CD14-positive monocyte (primary cell): ENCODE measurements at regions not wholly inside any gene's neighbourhood (a gene's known extent, or its start where the extent isn't known, plus 50 kb on each side); places are given as distances from the start of the nearest gene placed in this dataset.

Source experiments
- DNase-seq, 3 donors: peaks; one replicate each; pipeline ENCODE4 v3.0.0-alpha.2; 2011 to 2022
- H2AFZ ChIP-seq: 2 replicates; pipeline ENCODE4 v1.6.0; 2012; ENCODE audit warnings: mild to moderate bottlenecking, low read depth, low read length, inconsistent platforms; ENCODE audit not compliant: insufficient read depth, poor library complexity, severe bottlenecking
- H3K27ac ChIP-seq, 2 donors: 1 replicate in 1 of 2; 2 replicates in 1 of 2; pipeline ENCODE4 v1.5.1; 2012 to 2013; ENCODE audit warnings: low read length in 2 of 2, control low read depth in 1 of 2, inconsistent platforms in 1 of 2, low read depth in 1 of 2, mild to moderate bottlenecking in 1 of 2
- H3K27me3 ChIP-seq, 2 donors: one replicate each; pipeline versions ENCODE4 v1.6.0 to v1.6.1; 2011 to 2013; ENCODE audit warnings: low read length in 2 of 2; ENCODE audit not compliant: control insufficient read depth in 2 of 2, insufficient read depth in 2 of 2
- H3K36me3 ChIP-seq, 2 donors: replicated peaks in 1 of 2; 1 replicate in 1 of 2; 2 replicates in 1 of 2; pipeline versions ENCODE4 v1.5.1 to v1.6.1; 2012 to 2013; ENCODE audit warnings: low read length in 2 of 2, control low read depth in 1 of 2, inconsistent platforms in 1 of 2, mild to moderate bottlenecking in 1 of 2; ENCODE audit not compliant: insufficient read depth in 2 of 2, control insufficient read depth in 1 of 2
- H3K4me1 ChIP-seq, 2 donors: 1 replicate in 1 of 2; 2 replicates in 1 of 2; pipeline versions ENCODE4 v1.5.1 to v1.6.1; 2012 to 2013; ENCODE audit warnings: low read length in 2 of 2, control low read depth in 1 of 2, inconsistent platforms in 1 of 2, mild to moderate bottlenecking in 1 of 2, moderate library complexity in 1 of 2; ENCODE audit not compliant: insufficient read depth in 2 of 2, control insufficient read depth in 1 of 2
- H3K4me2 ChIP-seq: replicated peaks from 2 replicates; pipeline ENCODE3; 2012; ENCODE audit warnings: low read length, moderate library complexity, mild to moderate bottlenecking; ENCODE audit not compliant: poor library complexity, severe bottlenecking; ENCODE audit errors: extremely low read depth
- H3K4me3 ChIP-seq, 3 experiments: fragments of 200-600 bp in 1 of 3; sonication (generic) in 1 of 3; replicated peaks in 1 of 3; 1 replicate in 2 of 3; 2 replicates in 1 of 3; pipeline ENCODE4 v1.5.1; 2011 to 2013; ENCODE audit warnings: low read length in 3 of 3, mild to moderate bottlenecking in 3 of 3, control low read depth in 2 of 3, low read depth in 2 of 3, inconsistent platforms in 1 of 3, moderate library complexity in 1 of 3
- H3K79me2 ChIP-seq: 2 replicates; pipeline ENCODE4 v1.6.0; 2012; ENCODE audit warnings: mild to moderate bottlenecking, control low read depth, inconsistent platforms, low read length, moderate library complexity; ENCODE audit not compliant: insufficient read depth
- H3K9ac ChIP-seq: 2 replicates; pipeline ENCODE4 v1.6.0; 2017; ENCODE audit warnings: low read length, mild to moderate bottlenecking; ENCODE audit not compliant: insufficient read depth, poor library complexity, severe bottlenecking
- H3K9me3 ChIP-seq, 2 donors: replicated peaks in 1 of 2; 1 replicate in 1 of 2; 2 replicates in 1 of 2; pipeline versions ENCODE4 v1.5.1 to v1.6.1; 2012 to 2013; ENCODE audit warnings: low read length in 2 of 2, control low read depth in 1 of 2; ENCODE audit not compliant: control insufficient read depth in 1 of 2, insufficient read depth in 1 of 2
- H4K20me1 ChIP-seq: 2 replicates; pipeline ENCODE4 v1.6.0; 2012; ENCODE audit warnings: mild to moderate bottlenecking, low read length, control low read depth, moderate library complexity; ENCODE audit not compliant: insufficient read depth
- H3K27ac Mint-ChIP-seq, 7 donors: one replicate each; pipeline ENCODE4 v1.8.0; 2020; ENCODE audit warnings: mild to moderate bottlenecking in 7 of 7, mixed read lengths in 7 of 7, moderate library complexity in 6 of 7, inconsistent platforms in 2 of 7
- H3K27me3 Mint-ChIP-seq, 3 donors: one replicate each; pipeline ENCODE4 v1.8.0; 2021 to 2022; ENCODE audit warnings: low read depth in 3 of 3, mild to moderate bottlenecking in 3 of 3, mixed read lengths in 3 of 3, moderate library complexity in 3 of 3, inconsistent platforms in 1 of 3
- H3K36me3 Mint-ChIP-seq, 2 donors: one replicate each; pipeline ENCODE4 v1.8.0; 2020; ENCODE audit warnings: mixed read lengths in 2 of 2, inconsistent platforms in 1 of 2, mild to moderate bottlenecking in 1 of 2
- H3K4me1 Mint-ChIP-seq: one replicate; pipeline ENCODE4 v1.8.0; 2020; ENCODE audit warnings: mild to moderate bottlenecking, mixed read lengths
- H3K4me3 Mint-ChIP-seq, 2 donors: one replicate each; pipeline ENCODE4 v1.8.0; 2020; ENCODE audit warnings: mild to moderate bottlenecking in 2 of 2, mixed read lengths in 2 of 2, moderate library complexity in 1 of 2
- H3K9me3 Mint-ChIP-seq, 7 donors: one replicate each; pipeline ENCODE4 v1.8.0; 2020 to 2022; ENCODE audit warnings: mixed read lengths in 7 of 7, mild to moderate bottlenecking in 6 of 7, moderate library complexity in 6 of 7, inconsistent platforms in 2 of 7
- CTCF ChIP-seq: fragments of 200-600 bp; IDR thresholded peaks from one replicate; pipeline ENCODE4 v1.8.0; 2022; ENCODE audit warnings: antibody characterized with exemption, mild to moderate bottlenecking
- WGBS: methylation state at CpG from one replicate; pipeline ENCODE4 v1.1.5; 2013; ENCODE audit warnings: missing lambda C conversion rate; ENCODE audit not compliant: insufficient coverage; 5-methylcytosine and 5-hydroxymethylcytosine counted together
- intact Hi-C, 2 donors: fragments of 100-400 bp; cut with micrococcal nuclease; formaldehyde crosslinking; loops; one replicate each; pipeline versions ENCODE4 v1.15.0 to v1.15.1; 2023

- Mint-ChIP-seq H3K36me3 (no peaks in the 10 kb centered on the region), H3K27ac (no peak overlapping the region), H3K9me3 (peaks cover 0 to 3% (median 1%) of the 10 kb centered on the region in 7 donors), H3K4me1 (peaks cover 3% of the 10 kb centered on the region), H3K27me3 (peaks cover 0 to 2% (median 0%) of the 10 kb centered on the region in 3 donors), H3K4me3 (no peak overlapping the region)
- Histone ChIP-seq H3K27ac (no peak overlapping the region), H3K4me1 (no peaks in the 10 kb centered on the region), H3K4me3 (no peak overlapping the region), H2AFZ (no peak overlapping the region), H3K9me3 (no peaks in the 10 kb centered on the region), H3K4me2 (no peak overlapping the region), H4K20me1 (no peaks in the 10 kb centered on the region), H3K36me3 (no peaks in the 10 kb centered on the region), H3K27me3 (peaks cover 0 to 2% of the 10 kb centered on the region in 2 donors), H3K79me2 (no peaks in the 10 kb centered on the region), H3K9ac (no peak overlapping the region)
- DNase-seq, result no peak
- TF ChIP-seq CTCF, result no peak
- 89% methylated on average over 3 of the region's 3 CpGs for WGBS
- intact Hi-C loops, result no loop called here
These were observed 323.8 kb downstream of the BLID start for GRCh38 chr11:121792185-121792584.

- H3K79me2 ChIP-seq, result no peaks in the 10 kb centered on the region
- H3K4me3 Mint-ChIP-seq, result no peak overlapping the region
- no peak overlapping the region for H3K27ac ChIP-seq
- H4K20me1 ChIP-seq, result no peaks in the 10 kb centered on the region
- intact Hi-C loops, result no loop called here
- peaks cover 0 to 16% (median 5%) of the 10 kb centered on the region in 7 donors for H3K9me3 Mint-ChIP-seq
- H3K27ac Mint-ChIP-seq, result no peak overlapping the region
- peaks cover 0 to 2% of the 10 kb centered on the region in 2 donors for H3K27me3 ChIP-seq
- no peak overlapping the region for H3K4me3 ChIP-seq
- H3K4me1 ChIP-seq, result no peaks in the 10 kb centered on the region
- H3K4me1 Mint-ChIP-seq, result peaks cover 3% of the 10 kb centered on the region
- no peak overlapping the region for H3K9ac ChIP-seq
- TF ChIP-seq CTCF, result no peak
- peaks cover 0 to 2% (median 2%) of the 10 kb centered on the region in 3 donors for H3K27me3 Mint-ChIP-seq
- no peak for DNase-seq
- no peak overlapping the region for H3K4me2 ChIP-seq
- H2AFZ ChIP-seq, result no peak overlapping the region
- WGBS, result 89% methylated on average over 2 of the region's 2 CpGs
- H3K9me3 ChIP-seq, result no peaks in the 10 kb centered on the region
- H3K36me3 ChIP-seq, result no peaks in the 10 kb centered on the region
- no peaks in the 10 kb centered on the region for H3K36me3 Mint-ChIP-seq
These were observed 325.6 kb downstream of the BLID start for GRCh38 chr11:121790430-121790829.
